ENCODE measurements at regions not wholly inside any gene's neighbourhood (a gene's known extent, or its start where the extent isn't known, plus 50 kb on each side); places are given as distances from the start of the nearest gene placed in this dataset.

DNA sequence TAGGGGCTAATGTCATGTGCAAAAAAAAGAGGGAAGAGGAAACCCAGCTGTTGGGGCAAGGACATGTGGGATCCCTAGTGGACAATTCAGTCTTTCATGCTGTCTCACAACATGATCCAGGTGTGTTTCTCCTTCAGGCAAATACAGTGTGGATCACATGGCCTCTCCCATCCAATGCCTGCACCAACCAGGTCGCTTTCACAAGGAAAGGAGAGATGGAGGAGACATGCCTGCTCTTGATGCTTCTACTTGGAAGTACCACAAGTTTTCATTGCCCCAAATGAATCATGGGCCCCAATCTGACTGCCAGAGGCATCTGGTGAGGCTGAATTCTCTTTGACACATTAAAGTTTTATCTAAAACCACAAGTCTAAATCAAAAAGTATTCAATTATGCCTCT lies 82.1 kb downstream of the DLEU7 start:
- TF ChIP-seq ZNF211 (tag by site-specific recombination; IDR thresholded peaks at IDR 0.05; ENCODE audit: low read depth): no peak
- TF ChIP-seq ZNF777 (tag by site-specific recombination; IDR thresholded peaks at IDR 0.05; ENCODE audit: borderline replicate concordance): no peak
- TF ChIP-seq GLIS1 (tag by site-specific recombination; IDR thresholded peaks at IDR 0.05): no peak
- TF ChIP-seq ZSCAN16 (tag by site-specific recombination; IDR thresholded peaks at IDR 0.05): no peak
- TF ChIP-seq, protein P1, sequence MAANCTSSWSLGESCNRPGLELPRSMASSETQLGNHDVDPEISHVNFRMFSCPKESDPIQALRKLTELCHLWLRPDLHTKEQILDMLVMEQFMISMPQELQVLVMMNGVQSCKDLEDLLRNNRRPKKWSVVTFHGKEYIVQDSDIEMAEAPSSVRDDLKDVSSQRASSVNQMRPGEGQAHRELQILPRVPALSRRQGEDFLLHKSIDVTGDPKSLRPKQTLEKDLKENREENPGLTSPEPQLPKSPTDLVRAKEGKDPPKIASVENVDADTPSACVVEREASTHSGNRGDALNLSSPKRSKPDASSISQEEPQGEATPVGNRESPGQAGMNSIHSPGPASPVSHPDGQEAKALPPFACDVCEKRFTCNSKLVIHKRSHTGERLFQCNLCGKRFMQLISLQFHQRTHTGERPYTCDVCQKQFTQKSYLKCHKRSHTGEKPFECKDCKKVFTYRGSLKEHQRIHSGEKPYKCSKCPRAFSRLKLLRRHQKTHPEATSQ (tag by site-specific recombination; IDR thresholded peaks at IDR 0.05): no peak
- TF ChIP-seq, protein P2, sequence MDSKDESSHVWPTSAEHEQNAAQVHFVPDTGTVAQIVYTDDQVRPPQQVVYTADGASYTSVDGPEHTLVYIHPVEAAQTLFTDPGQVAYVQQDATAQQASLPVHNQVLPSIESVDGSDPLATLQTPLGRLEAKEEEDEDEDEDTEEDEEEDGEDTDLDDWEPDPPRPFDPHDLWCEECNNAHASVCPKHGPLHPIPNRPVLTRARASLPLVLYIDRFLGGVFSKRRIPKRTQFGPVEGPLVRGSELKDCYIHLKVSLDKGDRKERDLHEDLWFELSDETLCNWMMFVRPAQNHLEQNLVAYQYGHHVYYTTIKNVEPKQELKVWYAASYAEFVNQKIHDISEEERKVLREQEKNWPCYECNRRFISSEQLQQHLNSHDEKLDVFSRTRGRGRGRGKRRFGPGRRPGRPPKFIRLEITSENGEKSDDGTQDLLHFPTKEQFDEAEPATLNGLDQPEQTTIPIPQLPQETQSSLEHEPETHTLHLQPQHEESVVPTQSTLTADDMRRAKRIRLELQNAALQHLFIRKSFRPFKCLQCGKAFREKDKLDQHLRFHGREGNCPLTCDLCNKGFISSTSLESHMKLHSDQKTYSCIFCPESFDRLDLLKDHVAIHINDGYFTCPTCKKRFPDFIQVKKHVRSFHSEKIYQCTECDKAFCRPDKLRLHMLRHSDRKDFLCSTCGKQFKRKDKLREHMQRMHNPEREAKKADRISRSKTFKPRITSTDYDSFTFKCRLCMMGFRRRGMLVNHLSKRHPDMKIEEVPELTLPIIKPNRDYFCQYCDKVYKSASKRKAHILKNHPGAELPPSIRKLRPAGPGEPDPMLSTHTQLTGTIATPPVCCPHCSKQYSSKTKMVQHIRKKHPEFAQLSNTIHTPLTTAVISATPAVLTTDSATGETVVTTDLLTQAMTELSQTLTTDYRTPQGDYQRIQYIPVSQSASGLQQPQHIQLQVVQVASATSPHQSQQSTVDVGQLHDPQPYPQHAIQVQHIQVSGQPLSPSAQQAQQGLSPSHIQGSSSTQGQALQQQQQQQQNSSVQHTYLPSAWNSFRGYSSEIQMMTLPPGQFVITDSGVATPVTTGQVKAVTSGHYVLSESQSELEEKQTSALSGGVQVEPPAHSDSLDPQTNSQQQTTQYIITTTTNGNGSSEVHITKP (tag by site-specific recombination; IDR thresholded peaks at IDR 0.05): no peak
- TF ChIP-seq ZNF114 (tag by site-specific recombination; IDR thresholded peaks at IDR 0.05): no peak
- TF ChIP-seq, protein P3, sequence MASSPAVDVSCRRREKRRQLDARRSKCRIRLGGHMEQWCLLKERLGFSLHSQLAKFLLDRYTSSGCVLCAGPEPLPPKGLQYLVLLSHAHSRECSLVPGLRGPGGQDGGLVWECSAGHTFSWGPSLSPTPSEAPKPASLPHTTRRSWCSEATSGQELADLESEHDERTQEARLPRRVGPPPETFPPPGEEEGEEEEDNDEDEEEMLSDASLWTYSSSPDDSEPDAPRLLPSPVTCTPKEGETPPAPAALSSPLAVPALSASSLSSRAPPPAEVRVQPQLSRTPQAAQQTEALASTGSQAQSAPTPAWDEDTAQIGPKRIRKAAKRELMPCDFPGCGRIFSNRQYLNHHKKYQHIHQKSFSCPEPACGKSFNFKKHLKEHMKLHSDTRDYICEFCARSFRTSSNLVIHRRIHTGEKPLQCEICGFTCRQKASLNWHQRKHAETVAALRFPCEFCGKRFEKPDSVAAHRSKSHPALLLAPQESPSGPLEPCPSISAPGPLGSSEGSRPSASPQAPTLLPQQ (tag by site-specific recombination; IDR thresholded peaks at IDR 0.05): no peak
- no peak for TF ChIP-seq ZNF214 (tag by site-specific recombination; IDR thresholded peaks at IDR 0.05; ENCODE audit: borderline replicate concordance)
- no peak for TF ChIP-seq ZBTB20 (tag by site-specific recombination; IDR thresholded peaks at IDR 0.05)
- TF ChIP-seq ZBTB7A (tag by site-specific recombination; IDR thresholded peaks at IDR 0.05; ENCODE audit: low read depth): no peak
- no peak for TF ChIP-seq ZNF624 (tag by site-specific recombination; IDR thresholded peaks at IDR 0.05)
- H3K9me3 ChIP-seq (ENCODE audit: control insufficient read depth, insufficient read depth, low read depth, low read length): no peaks in the 10 kb centered on the region
- ChIA-PET POLR2A (no interaction called here), CTCF (interaction anchor here (0.6 kb wide), 1 partner anchor 21 kb away, joined by 3 read pairs; no protein-coding TSS in a partner anchor)
- no peak overlapping the region for H3K27ac ChIP-seq (ENCODE audit: extremely low read depth, low read depth, low read length)
- no peaks in the 10 kb centered on the region for H3K4me1 ChIP-seq (ENCODE audit: control insufficient read depth, insufficient read depth, low read length)
- no peak overlapping the region for H3K4me3 ChIP-seq (ENCODE audit: low read depth, low read length)
- no peaks in the 10 kb centered on the region for H3K36me3 ChIP-seq (ENCODE audit: control insufficient read depth in 2 of 2, insufficient read depth in 1 of 2, low read length in 2 of 2)

DNA sequence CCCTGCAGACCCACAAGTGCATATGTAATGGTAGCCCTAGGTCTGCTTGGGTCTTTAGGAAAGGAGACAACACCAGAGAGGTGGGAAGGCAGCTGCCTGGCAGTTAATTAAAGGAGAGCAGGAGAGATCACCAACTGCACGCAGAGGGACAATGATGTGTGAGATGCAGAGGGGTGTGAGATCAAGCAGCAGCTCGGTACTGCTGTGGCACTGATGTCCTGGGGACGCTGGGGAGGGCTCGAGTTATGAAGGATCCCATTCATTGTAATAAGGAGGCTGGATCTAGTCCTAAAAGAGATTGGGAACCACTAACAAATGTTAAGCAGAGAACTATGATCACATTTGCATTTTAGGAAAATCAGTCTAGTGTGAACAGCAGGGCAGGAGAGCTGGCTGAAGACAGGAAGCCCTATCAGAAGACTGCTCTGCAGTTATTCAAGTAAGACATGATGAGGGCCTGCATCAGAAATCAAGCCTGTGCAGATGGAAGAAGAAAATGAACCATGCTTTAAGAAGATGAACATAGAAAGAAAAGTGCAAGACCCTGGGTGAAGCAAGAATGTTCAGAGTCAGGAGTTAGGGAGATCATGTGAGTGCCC lies 80.4 kb downstream of the DLEU7 start:
- H3K9me3 ChIP-seq (ENCODE audit: control insufficient read depth, insufficient read depth, low read depth, low read length): no peaks in the 10 kb centered on the region
- POLR2A ChIA-PET: no interaction called here
- H3K27ac ChIP-seq (ENCODE audit: extremely low read depth, low read depth, low read length): no peak overlapping the region
- H3K4me1 ChIP-seq (ENCODE audit: control insufficient read depth, insufficient read depth, low read length): no peaks in the 10 kb centered on the region
- TF ChIP-seq ZNF311 (tag by site-specific recombination; IDR thresholded peaks at IDR 0.05; ENCODE audit: borderline replicate concordance): no peak
- TF ChIP-seq, protein P4, sequence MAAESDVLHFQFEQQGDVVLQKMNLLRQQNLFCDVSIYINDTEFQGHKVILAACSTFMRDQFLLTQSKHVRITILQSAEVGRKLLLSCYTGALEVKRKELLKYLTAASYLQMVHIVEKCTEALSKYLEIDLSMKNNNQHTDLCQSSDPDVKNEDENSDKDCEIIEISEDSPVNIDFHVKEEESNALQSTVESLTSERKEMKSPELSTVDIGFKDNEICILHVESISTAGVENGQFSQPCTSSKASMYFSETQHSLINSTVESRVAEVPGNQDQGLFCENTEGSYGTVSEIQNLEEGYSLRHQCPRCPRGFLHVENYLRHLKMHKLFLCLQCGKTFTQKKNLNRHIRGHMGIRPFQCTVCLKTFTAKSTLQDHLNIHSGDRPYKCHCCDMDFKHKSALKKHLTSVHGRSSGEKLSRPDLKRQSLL (tag by site-specific recombination; IDR thresholded peaks at IDR 0.05): no peak
- TF ChIP-seq ZNF19 (tag by site-specific recombination; IDR thresholded peaks at IDR 0.05; ENCODE audit: low read depth): no peak
- TF ChIP-seq ZNF514 (tag by site-specific recombination; IDR thresholded peaks at IDR 0.05): no peak
- TF ChIP-seq ZNF391 (tag by site-specific recombination; IDR thresholded peaks at IDR 0.05; ENCODE audit: borderline replicate concordance, low read depth): no peak
- TF ChIP-seq GLIS1 (tag by site-specific recombination; IDR thresholded peaks at IDR 0.05): no peak
- no peak for TF ChIP-seq ZNF112 (tag by site-specific recombination; IDR thresholded peaks at IDR 0.05)
- no peak for TF ChIP-seq ZNF138 (tag by site-specific recombination; IDR thresholded peaks at IDR 0.05; ENCODE audit: borderline replicate concordance)
- TF ChIP-seq ZNF777 (tag by site-specific recombination; IDR thresholded peaks at IDR 0.05; ENCODE audit: borderline replicate concordance): no peak
- TF ChIP-seq ZNF132 (tag by site-specific recombination; IDR thresholded peaks at IDR 0.05; ENCODE audit: borderline replicate concordance): no peak
- H3K4me3 ChIP-seq (ENCODE audit: low read depth, low read length): no peak overlapping the region
- H3K36me3 ChIP-seq (ENCODE audit: control insufficient read depth in 2 of 2, insufficient read depth in 1 of 2, low read length in 2 of 2): no peaks in the 10 kb centered on the region
- CTCF ChIA-PET: no interaction called here

All from HEK293 (cell line).